DMS79 treated with DMSO at 0.1 percent for 48 hours (cell line): ENCODE measurements at regions not wholly inside any gene's neighbourhood (a gene's known extent, or its start where the extent isn't known, plus 50 kb on each side); places are given as distances from the start of the nearest gene placed in this dataset.

Experiments
- DNase-seq: peaks from one replicate; lab custom pipeline; 2025; lab: John Stamatoyannopoulos, UW

DNA sequence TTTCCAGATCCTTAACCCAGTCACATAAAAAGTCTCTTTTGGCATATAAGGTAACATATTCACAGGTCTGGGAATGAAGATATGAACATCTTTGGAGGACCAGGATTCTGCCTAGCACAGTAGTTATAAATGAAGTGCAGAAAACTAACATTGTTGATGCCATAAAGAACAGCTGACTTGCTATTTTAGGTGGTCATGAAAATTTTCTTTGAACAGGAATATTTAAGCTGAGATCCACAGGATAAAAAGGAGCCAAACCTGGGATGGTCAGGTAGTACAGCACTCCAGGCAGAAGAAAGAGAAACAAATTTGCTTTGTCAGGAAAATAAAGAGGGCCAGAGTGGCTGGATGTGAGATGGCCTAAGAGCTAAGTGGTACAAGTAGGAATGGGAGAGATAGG is 80.0 kb downstream of the CENPW start:
- DNase-seq: no peak

DNA sequence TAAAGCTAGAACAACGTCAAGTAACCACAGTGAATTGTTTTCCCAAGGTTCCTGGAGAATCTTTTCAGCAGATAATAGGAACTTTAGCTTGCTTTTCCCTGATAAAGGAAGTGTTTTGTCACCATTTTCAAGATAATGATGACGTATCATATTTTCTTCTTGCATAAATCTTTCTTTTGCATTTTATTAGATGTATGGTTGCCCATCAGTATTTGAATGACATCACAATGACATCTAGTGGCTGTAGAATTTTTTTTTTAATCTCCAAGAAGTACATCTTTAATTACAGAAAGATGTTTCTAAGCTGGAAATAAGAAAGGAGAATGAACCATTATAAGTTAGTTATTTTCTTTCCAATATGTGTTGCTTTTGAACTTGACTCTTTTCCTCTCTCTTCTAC is 83.0 kb downstream of the CENPW start:
- no peak for DNase-seq

DNA sequence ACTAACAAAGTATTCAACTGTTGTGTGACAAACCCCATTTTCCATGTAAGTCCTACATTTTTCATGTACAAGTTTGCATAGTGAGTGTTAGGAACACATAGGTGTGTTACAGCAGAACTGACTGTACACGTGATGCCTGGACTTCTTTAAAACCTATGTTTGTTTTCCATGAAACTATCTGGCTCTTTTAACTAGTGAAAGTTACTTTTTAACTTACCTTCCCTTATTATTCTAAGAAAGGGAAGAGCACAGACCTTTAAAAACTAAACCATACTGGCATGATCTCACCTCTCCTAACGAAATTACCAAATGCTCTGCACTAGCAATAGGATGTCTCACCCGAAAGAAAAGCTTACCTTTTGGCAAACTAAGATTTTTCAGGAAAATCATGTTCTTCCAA is 87.8 kb downstream of the CENPW start:
- no peak for DNase-seq

DNA sequence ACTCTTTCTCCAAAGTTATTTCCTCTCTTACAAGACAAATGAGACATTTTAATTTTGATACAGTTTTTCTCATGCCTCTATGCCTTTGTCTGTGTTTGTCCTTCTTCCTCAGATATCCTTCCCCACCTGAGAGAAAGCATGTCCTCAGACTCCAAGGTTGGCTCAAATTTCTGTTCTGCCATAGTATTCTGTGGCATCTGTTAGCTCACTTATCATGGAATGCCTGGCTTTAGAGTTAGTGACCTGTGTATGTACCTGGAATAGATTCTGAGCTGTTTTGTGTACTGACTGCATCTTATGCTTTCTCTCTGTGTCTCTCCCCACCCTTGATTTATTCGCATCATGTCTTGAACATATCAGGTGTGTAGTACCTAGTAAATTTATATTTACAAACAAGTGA is 90.0 kb downstream of the CENPW start:
- no peak for DNase-seq

DNA sequence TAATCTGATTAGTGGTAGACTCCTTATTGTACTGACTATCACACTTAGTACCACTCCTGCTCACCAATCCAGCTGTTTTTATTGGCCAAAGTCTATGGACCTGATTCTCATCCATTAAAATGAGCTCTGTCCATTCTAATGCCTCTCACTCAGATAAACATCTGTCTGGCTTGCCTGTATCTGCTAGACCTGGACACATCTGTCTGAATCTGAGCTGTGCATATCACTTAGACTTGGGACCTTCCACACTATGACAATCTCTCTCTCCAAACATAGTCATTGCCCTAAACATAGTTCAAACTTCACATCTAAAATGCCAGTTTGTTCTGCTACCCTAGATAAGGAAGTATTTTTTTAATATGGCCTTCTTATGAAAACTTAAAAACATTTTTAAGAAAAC is 92.6 kb downstream of the CENPW start:
- DNase-seq: no peak

DNA sequence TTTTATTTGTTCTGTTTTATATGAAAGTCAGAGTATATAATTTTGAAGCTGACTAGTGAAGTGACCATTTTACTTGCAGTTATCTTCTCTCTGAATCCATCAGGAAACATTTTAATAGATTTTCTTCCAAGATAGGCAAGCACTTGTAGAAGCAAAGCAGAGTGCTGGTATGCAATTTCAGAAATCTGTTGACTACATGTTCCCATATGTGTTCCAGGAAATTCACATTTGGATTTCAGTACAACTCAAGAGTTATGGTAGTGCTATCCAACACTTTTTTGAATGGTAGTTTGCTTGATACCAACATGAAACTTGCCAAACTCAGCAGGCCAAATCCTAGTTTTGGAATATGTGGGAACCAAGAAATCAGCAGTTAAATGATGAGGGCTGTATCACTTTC is 94.0 kb downstream of the CENPW start:
- DNase-seq: no peak

DNA sequence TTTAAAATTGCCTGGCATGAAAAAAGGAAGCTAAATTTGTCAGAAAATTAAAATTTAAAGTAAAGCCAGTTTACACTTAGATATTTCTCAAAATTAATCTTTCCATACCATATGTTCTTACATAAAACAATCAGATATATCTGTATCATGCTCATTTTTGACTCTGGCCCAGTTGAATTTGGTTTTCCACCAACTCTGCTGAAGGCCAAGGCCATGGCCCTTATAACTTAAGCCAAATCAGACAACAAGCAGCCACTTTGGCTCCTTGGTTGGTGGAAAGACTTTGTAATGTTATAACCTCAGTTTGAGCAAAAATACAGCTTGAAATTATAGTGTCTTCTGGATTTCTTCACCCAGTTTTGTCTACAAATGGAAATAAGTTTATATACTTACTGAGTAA is 97.3 kb downstream of the CENPW start:
- no peak for DNase-seq

DNA sequence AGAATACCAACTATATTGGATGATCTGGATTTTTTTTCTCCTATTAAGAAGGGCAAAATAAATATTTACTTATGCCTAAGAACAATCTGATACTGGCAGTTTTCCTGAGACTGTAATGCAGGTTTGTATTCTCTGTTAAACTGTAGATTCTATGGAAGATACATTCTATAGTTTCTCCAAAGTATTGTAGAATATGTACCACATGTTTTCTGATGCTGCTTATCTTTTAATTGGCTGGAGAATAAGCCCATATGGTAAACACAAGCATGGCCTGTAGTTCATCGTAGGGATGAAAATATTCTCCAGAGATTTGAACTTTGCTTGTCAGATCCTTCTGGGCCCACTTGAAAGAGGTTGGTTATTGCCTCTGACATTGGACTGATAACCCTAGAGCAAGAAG is 99.1 kb downstream of the CENPW start:
- no peak for DNase-seq

DNA sequence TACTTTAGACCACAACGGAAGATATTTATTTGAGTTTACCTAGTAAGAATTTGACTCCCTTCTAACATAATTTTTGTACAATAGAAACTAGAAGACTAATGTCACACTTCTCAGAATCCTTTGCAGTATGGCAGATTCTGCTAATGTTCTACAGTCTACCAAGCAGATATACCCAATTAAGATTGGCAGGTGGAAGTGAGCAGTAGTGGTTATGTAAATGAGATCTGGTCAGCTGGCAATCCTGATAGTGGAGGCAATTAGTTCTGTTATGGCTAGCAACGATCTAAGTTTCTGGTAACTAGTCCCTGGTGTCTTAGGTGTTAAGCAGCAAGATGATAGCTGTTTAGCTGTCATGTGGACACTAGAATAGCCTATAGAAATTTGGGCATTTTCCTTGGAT is 101.0 kb downstream of the CENPW start:
- DNase-seq: no peak

DNA sequence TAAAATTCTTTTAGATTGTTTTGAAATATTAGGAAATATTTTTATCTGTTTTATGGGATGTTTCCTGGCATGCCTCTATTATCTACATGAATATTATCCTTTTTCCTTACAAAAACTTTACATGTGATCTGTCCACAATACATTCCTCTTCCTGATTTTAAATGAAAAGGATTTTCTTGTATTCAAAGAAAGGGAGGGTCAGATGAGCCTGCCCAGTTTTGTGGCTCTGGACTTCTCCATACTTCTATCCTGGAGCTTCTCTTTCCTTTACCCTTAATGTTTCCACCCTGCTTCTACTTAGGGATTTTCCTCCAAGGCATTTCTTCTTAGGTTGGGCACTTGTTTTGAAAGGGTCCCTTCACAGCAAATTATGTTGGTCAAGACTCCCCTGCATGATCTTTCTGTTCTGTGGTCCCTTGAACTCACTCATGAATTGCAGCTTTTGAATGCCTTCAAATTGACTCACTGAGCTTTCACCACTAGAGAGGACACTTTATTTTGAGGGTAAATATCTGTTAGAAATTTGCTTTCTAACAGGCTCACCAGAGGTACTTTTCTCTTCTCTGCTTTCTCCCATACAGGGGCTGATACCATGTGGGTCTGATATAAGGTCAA is 104.9 kb downstream of the CENPW start:
- no peak for DNase-seq

DNA sequence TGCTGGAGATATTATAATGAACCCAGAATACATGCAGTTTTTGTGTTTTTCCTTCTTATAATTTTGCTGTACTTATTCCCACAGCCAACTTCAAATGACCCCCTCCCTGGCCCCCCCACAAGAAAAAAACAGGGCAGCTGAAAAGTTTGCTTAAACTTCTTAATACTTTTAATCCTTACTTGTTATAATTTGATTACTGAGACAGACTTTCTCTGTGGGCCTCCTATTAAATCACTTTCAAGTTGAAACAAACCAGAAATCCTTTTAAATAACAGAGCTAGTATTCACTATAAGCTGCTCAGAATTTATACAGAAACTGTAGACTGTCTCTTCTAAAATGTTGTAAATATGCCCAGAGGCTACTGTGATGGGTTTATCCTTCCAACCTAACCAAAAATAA is 106.3 kb downstream of the CENPW start:
- no peak for DNase-seq

DNA sequence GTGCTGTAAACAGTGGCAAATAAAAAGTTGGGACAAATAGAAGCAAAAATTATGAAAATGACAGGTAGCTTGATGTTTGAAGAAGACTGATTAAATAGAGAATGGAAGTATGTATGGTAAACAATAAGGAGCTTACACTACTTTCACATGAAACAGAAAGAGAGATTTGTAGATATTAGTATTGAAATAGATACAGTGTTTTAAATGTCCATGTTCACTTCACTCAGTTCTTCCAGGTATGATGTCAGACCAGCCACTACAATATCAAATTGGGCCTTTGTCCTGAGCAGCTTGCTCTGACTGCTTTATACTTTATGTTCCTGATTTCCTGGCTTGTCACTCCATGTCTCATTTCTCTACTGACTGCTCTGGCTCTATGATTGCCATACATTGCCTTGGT is 107.5 kb downstream of the CENPW start:
- DNase-seq: no peak

DNA sequence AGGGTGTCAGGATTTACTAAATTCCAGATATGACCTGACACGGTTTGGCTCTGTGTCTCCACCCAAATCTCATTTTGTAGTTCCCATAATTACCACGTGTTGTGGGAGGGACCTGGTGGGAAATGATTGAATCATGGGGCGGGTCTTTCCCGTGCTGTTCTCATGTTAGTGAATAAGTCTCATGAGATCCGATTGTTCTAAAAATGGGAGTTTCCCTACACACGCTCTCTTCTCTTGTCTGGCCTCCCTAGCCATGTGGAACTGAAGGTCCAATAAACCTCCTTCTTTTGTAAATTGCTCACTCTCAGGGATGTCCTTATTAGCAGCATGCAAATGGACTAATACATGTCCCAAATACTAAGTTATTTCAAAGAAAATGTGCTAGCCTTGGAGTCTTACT is 121.1 kb downstream of the CENPW start:
- no peak for DNase-seq

DNA sequence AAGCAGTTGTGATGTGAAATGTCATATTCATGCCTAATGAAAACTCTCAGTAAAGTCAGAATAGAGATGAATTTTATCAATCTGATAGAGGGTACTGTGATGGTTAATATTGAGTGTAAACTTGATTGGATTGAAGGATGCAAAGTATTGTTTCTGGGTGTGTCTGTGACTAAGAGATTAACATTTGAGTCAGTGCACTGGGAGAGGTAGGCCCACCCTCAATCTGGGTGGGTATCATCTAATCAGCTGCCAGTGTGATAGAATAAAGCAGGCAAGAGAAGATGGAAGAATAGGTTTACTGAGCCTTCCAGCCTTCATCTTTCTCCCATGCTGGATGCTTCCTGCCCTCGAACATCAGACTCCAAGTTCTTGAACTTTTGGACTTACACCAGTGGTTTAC is 124.3 kb downstream of the CENPW start:
- DNase-seq: no peak

DNA sequence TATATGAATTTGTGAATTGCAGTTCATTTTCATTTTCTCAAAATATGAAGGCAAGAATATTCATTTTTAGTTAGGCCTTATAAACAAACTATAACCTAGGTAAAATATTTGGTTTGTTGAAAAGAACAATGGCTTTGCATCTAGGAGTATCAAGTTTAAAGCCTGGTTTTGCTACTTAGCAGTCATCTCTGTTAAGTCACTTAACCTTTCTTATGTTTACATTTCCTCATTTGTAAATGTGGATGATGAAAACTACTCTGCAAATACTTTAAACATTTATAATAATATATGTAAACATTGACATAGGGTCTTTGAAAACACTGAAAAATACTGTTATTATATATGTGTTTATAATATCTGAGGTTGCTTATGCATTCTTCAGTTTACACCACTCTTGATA is 135.5 kb downstream of the CENPW start:
- no peak for DNase-seq

DNA sequence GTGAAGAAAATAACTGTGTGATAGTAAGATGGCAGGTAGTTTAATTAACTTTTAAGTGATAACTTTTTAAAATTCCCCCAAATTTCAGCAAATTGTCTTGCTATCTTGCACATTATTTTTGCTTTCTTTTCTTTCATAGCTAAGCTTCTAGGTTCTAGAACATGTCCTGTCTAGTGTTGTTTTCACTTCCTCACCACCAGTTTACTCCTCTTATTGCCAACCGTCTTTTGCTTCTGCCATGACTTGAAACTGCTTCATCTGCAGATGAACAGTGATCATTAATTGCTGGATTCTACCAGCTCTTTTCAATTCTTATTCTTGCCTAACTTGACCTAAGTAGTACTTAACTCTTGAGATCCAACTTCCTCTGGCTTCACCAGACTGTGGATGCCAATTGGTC is 137.8 kb downstream of the CENPW start:
- DNase-seq: no peak

DNA sequence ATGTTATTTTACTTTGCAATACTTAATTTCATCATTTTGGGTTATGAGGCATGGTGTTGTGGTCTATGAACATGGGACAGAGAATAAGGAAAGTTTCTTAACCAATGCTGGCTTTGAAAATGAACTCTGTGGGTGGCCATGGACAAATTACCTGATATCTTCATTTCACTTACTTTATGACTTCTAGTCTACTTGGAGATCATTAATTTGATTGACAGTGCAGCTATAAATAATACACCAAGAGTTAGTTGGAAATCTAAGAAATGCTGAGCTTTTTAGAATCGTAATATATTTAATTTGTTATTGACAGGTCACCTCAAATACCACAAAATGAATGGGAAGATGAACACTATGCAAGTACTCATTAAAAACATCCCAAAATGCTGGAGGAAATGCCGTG is 140.4 kb downstream of the CENPW start:
- no peak for DNase-seq

DNA sequence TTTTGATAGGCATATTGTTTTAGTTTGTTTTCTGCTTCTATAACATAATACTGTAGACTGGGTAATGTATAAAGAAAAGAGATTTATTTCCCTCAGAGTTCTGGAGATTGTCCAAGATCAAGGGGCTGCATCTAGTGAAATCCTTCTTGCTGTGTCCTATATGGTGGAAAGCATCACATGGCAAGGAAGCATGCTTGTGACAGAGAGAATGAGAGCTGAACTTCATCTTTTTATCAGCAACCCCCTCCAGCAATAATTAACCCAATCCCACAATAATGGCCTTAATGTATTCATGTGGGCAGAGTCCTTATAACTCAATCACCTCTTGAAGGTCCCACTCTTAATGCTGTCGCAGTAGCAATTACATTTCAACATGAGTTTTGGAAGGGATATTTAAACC is 141.4 kb downstream of the CENPW start:
- no peak for DNase-seq

DNA sequence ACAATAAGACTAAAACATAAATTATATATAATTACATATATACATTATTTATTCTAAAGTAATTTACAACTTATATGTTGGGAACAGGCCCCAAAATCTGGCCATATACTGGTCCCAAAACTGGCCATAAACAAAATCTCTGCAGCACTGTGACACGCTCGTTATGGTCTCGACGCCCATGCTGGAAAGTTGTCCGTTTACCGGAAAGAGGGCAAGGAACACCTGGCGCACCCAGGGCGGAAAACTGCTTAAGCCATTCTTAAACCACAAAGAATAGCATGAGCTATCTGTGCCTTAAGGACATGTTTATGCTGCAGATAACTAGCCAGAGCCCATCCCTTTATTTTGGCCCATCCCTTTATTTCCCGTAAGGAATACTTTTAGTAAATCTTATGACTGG is 164.9 kb downstream of the CENPW start:
- DNase-seq: no peak

DNA sequence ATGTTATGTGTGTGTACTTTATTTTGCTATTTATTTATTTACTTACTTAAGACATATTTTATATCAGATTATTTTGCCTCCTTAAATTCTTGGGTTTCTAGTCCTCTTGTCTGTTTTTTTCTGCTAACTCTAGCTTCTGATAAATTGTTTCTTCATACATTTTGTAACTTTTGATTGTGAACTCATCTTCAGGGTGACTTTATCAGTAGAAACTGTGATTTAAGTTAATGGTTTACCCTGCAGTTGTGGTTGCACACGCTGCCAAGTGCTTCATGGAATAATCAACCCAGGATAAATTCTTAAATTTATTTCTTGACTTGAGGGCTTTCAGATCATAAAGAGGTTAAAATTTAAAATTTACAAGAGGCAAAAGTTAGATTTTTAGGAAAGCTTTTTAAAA is 173.3 kb downstream of the CENPW start:
- DNase-seq: no peak

DNA sequence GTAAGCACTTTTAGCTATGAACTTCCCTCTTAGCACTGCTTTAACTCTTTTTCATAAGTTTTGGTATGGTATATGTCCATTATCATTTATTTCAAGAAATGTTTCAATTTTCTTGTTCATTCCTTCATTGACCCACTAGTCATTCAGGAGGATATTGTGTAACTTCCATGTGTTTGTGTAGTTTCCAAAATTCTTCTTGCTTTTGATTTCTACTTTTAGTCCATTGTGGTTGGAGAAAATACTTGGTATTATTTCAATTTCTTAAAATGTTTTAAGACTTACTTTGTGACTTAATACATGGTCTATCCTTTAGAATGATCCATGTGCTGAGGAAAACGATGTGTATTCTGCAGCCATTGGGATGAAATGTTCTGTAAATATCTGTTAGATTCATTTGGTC is 176.5 kb downstream of the CENPW start:
- DNase-seq: no peak

DNA sequence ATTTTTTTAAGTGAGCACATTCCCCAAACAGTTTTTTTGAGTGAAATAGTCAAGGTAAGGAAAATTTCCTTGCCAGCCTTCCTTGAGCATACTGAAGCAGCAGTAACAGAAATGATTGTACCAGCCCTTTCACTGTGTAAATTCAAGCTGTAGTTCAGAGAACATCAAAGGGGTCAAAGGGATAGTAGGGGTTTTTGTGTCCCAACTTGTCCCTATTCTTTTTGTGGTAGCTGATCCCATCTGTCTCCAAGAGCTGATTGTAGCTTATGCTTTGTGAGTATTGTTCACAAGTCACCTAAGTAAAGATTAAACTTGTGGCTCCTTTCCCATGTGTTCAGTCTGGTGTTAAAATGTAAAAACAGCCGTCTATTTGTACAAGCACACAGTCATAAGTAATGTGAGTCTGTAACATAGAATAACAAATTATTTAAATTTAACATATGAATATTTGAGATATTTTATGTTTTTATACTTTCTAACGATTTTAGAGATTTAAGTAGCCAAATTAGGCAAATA is 185.0 kb downstream of the CENPW start:
- DNase-seq: no peak

DNA sequence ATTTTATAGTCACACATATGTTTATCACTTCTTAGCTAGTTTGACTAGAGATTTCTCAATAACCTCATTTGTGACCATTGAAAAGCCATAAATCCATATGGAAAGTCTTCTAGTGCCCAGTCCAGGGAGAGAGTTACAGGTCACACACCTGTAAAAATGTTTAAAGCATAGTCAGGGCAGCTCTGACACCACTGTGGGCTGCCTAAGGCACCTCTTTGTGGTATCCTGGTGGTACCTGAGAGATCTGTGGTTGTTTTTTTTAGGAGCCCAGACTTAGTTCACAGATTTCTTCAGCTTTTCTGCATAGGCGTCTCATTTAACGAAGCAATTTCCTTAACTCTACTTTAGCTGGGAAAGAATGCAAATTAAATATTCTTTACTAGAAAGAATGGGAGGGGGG is 186.6 kb downstream of the CENPW start:
- DNase-seq: no peak

DNA sequence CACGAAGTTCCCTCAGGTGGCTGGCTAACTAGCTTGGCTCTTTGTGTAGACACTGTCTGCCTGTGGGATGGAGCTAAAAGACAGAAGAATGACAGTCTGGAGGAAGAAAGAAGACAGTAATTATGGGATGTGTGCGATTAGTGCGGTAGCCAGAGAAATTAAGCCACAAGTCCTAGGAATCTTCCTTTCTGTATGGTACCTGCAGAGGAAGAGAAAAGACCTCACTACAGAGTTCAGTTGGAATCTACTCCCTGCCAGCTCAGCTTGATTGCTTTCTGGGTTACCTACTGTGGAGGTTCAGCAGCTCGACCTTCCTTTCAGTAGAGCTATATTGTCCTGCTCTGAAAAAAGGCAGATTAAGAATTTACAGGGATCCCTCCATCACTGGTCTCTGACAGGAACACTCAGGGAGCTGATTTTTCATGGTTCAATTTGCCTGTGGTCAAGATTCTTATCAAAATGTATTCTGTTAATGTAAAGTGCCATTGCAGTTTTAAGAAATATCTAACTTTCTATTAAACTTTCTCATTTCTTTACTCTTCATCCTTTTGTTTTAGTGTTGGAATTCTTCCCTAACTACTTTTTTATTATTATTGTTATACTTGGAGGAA is 187.2 kb downstream of the CENPW start:
- no peak for DNase-seq
